ENCODE measurements at regions not wholly inside any gene's neighbourhood (a gene's known extent, or its start where the extent isn't known, plus 50 kb on each side); places are given as distances from the start of the nearest gene placed in this dataset.
"Not testable (repeated sequence)": the region's sequence is repeated elsewhere in the genome, so short reads cannot be mapped to it uniquely, and the experiment has no call there.

DNA sequence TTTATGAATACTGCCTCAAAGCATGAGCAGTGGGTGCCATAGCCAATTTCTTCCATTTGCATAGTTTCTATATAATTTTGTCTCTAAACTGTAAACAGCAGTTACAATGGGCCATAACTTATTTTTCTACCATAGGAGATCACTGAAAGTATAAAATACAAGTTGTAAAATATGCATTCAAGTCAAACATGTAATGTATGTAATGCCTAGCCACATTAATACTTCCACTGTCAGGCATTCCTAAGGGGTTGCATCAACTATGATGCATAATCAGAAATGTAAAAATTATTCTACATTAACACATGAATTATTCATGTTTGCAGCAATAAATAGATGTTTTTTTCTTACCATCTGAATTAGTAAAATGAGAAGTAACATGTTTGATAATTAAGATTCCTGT is 560.3 kb upstream of the ZP4 start:
- ChIA-PET CTCF (no interaction called here), POLR2A (no interaction called here)
- Histone ChIP-seq H3K4me3 (ENCODE audit: low read depth, low read length) (no peak overlapping the region), H3K27me3 (ENCODE audit: control insufficient read depth, insufficient read depth, low read length) (no peaks in the 10 kb centered on the region), H3K9me3 (ENCODE audit: control insufficient read depth, insufficient read depth, low read length) (no peaks in the 10 kb centered on the region), H3K27ac (ENCODE audit: low read depth, low read length) (no peak overlapping the region)
- DNase-seq (ENCODE audit: low read depth, low spot score): no peak
- no peak for TF ChIP-seq CTCF (IDR thresholded peaks at IDR 0.05; ENCODE audit: low read depth, low read length)

GRCh38 chr1:238443687-238444086 is 553.0 kb upstream of the ZP4 start:
- ChIA-PET POLR2A (no interaction called here), CTCF (no interaction called here)
- Histone ChIP-seq H3K27me3 (ENCODE audit: control insufficient read depth, insufficient read depth, low read length) (no peaks in the 10 kb centered on the region), H3K4me3 (ENCODE audit: low read depth, low read length) (no peak overlapping the region), H3K9me3 (ENCODE audit: control insufficient read depth, insufficient read depth, low read length) (peaks cover 8% of the 10 kb centered on the region), H3K27ac (ENCODE audit: low read depth, low read length) (no peak overlapping the region)
- no peak for DNase-seq (ENCODE audit: low read depth, low spot score)
- no peak for TF ChIP-seq CTCF (IDR thresholded peaks at IDR 0.05; ENCODE audit: low read depth, low read length)

DNA sequence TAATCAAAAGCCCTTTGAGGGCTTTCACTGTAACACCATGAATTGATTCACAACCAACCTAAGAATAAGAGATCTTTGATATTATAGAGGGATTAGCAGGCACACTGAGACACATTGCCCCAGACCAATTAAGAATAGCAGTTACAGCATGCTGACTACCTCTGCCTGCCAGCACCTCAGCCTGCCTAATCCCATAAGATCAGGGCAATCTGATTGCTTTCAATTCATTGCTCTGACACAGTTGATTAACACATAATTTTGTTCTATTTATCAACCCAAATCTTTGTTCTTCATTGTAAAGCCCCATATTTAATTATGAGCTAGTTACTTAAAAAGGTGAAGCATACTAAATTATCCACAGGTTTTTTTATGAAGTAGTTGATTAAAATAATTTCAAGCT is 548.8 kb upstream of the ZP4 start:
- DNase-seq (ENCODE audit: low read depth, low spot score): no peak
- H3K27ac ChIP-seq (ENCODE audit: low read depth, low read length): no peak overlapping the region
- CTCF ChIA-PET: interaction anchor here (0.6 kb wide), 1 partner anchor 33 kb away, joined by 3 read pairs; no protein-coding TSS in a partner anchor

GRCh38 chr1:238438311-238439270 is 547.9 kb upstream of the ZP4 start:
- Histone ChIP-seq H3K27me3 (ENCODE audit: control insufficient read depth, insufficient read depth, low read length) (no peaks in the 10 kb centered on the region), H3K9me3 (ENCODE audit: control insufficient read depth, insufficient read depth, low read length) (peaks cover 2% of the 10 kb centered on the region), H3K27ac (ENCODE audit: low read depth, low read length) (no peak overlapping the region), H3K4me3 (ENCODE audit: low read depth, low read length) (no peak overlapping the region)
- CTCF ChIA-PET: interaction anchor here (0.6 kb wide), 1 partner anchor 33 kb away, joined by 3 read pairs; no protein-coding TSS in a partner anchor
- no peak for DNase-seq (ENCODE audit: low read depth, low spot score)
- TF ChIP-seq CTCF (IDR thresholded peaks at IDR 0.05; ENCODE audit: low read depth, low read length): no peak
- POLR2A ChIA-PET: no interaction called here

More for the DNA sequence above, 548.8 kb upstream of the ZP4 start:
- no peak overlapping the region for H3K4me3 ChIP-seq (ENCODE audit: low read depth, low read length)
- POLR2A ChIA-PET: no interaction called here
- no peaks in the 10 kb centered on the region for H3K27me3 ChIP-seq (ENCODE audit: control insufficient read depth, insufficient read depth, low read length)
- TF ChIP-seq CTCF (IDR thresholded peaks at IDR 0.05; ENCODE audit: low read depth, low read length): no peak
- H3K9me3 ChIP-seq (ENCODE audit: control insufficient read depth, insufficient read depth, low read length): peaks cover 2% of the 10 kb centered on the region

GRCh38 chr1:238429703-238430102 is 539.0 kb upstream of the ZP4 start:
- H3K27ac ChIP-seq (ENCODE audit: low read depth, low read length); H3K4me3 ChIP-seq (ENCODE audit: low read depth, low read length); POLR2A ChIA-PET; DNase-seq (ENCODE audit: low read depth, low spot score); H3K27me3 ChIP-seq (ENCODE audit: control insufficient read depth, insufficient read depth, low read length); CTCF ChIA-PET: not testable (repeated sequence)
- peaks cover 10% of the 10 kb centered on the region for H3K9me3 ChIP-seq (ENCODE audit: control insufficient read depth, insufficient read depth, low read length)
